HG03103 (cell line): ENCODE measurements at regions not wholly inside any gene's neighbourhood (a gene's known extent, or its start where the extent isn't known, plus 50 kb on each side); places are given as distances from the start of the nearest gene placed in this dataset.
"Not testable (repeated sequence)": the region's sequence is repeated elsewhere in the genome, so short reads cannot be mapped to it uniquely, and the experiment has no call there.

Experiments used
- ATAC-seq: cut with Tn5 transposase; IDR thresholded peaks from one replicate; pipeline ENCODE4 v1.9.1; 2021; ENCODE audit warnings: low read depth; ENCODE audit not compliant: unreplicated experiment

DNA sequence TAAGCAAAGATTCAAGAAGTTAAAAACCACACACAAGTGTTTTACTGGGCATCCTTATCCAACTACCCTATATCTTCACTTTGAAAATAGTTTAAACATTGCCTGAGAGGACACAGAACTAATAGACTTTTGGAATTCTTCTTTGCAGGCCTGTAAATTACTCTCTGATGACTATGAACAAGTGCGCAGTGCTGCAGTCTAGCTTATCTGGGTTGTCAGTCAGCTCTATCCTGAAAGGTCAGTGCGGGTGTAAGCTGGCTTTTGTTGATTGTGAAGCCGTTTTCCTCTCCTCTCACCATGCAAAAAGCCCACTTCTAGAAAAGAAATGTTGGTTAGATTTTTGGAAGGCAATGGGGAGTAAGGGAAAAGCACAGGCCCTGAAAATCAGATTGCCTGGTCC, 143.6 kb upstream of the ERV3-1 start:
- not testable (repeated sequence) for ATAC-seq

DNA sequence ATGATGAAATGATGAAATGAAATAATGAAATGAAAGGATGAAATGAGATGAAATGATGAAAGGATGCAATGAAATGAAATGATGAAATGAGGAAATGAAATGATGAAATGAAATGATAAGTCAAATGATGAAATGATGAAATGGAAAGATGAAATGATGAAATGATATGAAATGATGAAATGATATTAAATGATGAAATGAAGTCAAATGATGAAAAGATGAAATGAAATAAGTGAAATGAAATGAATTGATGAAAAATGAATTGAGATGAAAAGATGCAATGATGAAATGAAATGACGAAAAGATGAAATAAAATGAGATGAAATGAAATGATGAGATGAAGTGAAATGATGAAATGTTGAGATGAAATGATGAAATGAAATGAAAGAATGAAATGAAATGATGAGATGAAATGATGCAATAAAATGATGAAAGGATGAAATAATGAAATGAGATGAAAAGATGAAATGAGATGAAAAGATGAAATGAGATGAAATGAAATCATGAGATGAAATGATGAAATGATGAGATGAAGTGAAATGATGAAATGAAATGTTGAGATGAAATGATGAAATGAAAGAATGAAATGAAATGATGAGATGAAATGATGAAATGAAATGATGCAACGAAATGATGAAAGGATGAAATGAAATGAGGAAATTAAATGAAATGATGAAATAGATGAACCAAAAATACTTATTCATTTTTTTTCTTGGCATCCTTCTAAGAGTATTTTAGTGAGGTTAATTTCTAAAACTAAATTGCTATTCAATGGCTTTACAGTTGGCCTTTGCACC, 139.8 kb upstream of the ERV3-1 start:
- not testable (repeated sequence) for ATAC-seq

DNA sequence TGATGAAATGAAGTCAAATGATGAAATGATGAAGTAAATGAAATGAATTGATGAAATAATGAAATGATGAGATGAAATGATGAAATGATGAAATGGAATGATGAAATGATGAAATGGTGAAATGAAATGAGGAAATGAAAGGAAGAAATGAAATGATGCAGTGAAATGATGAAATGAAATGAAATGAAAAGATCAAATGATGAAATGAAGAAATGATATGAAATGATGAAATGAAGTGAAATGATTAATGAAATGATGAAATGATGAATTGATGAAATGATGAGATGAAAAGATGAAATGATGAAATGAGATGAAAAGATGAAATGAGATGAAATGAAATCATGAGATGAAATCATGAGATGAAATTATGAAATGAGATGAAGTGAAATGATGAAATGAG, 139.2 kb upstream of the ERV3-1 start:
- not testable (repeated sequence) for ATAC-seq

DNA sequence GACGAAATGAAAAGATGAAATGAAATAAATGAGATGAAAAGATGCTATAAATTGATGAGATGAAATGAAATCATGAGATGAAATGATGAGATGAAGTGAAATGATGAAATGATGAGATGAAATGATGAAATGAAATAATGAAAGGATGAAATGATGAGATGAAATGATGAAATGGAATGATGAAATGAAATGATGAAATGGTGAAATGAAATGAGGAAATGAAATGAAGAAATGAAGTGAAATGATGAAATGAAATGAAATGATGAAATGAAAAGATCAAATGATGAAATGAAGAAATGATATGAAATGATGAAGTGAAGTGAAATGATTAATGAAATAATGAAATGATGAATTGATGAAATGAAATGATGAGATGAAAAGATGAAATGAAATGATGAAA, 138.5 kb upstream of the ERV3-1 start:
- not testable (repeated sequence) for ATAC-seq

DNA sequence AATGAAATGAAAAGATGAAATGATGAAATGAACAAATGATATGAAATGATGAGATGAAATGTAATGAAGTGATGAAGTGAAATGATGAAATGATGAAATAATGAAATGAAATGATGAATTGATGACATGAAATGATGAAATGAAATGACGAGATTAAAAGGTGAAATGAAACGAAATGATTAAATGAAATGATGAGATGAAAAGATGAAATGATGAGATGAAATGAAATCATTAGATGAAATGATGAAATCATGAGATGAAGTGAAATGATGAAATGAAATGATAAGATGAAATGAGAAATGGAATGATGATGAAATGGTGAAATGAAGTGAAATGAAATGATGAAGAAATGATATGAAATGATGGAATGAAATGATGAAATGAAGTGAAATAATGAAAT, 138.1 kb upstream of the ERV3-1 start:
- not testable (repeated sequence) for ATAC-seq

DNA sequence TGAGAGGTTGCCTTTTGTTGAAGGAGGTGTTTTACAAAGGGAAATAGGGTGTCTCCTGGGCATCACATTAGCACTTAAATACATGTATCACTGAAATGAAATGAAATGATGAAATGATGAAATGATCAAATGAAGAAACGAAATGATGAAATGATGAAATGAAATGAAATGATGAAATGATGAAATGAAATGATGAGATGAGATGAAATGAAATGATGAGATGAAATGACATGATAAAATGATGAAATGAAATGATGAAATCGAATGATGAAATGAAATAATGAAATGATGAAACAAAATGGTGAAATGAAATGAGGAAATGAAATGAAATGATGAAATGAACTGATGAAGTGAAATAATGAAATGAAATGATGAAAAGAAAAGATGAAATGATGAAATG, 137.6 kb upstream of the ERV3-1 start:
- not testable (repeated sequence) for ATAC-seq

DNA sequence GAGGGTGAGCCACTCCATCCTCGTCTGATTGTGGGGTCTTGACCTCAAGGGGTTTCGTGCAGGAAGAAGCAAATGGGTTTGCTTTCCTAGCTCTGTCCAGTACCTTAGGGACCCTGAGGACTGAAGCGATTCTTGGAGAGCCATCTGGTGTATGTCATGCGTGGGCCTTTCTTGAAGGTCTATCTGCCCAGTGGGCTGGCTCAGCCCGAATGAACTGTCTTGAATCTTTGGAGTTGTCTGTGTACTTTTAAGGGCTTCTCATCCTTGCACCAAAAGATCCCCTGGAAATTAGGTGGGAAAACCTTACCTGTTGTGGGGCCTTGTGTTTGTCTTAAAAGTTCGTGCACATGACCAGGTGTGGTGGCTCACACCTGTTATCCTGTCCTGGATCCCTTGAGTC, 135.4 kb upstream of the ERV3-1 start:
- ATAC-seq: not testable (repeated sequence)

DNA sequence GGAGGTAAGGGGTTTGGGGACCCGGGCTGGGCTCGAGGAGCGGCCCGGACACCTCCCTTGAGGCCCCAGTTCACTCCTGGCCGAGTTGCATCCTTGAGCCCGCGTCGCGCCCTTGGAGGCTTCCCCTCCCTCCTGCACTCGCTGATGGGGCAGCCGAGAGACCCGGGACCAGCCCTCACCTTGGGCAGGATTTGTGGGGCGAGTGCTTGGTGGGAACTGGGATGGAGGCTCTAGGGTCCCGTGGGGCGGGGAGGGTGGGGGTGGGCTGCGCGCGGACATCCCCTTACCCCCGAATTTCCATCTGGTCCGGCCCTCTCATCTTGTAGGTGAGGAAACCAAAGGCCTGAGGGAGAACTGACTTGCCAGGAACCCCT, 134.9 kb upstream of the ERV3-1 start:
- not testable (repeated sequence) for ATAC-seq

DNA sequence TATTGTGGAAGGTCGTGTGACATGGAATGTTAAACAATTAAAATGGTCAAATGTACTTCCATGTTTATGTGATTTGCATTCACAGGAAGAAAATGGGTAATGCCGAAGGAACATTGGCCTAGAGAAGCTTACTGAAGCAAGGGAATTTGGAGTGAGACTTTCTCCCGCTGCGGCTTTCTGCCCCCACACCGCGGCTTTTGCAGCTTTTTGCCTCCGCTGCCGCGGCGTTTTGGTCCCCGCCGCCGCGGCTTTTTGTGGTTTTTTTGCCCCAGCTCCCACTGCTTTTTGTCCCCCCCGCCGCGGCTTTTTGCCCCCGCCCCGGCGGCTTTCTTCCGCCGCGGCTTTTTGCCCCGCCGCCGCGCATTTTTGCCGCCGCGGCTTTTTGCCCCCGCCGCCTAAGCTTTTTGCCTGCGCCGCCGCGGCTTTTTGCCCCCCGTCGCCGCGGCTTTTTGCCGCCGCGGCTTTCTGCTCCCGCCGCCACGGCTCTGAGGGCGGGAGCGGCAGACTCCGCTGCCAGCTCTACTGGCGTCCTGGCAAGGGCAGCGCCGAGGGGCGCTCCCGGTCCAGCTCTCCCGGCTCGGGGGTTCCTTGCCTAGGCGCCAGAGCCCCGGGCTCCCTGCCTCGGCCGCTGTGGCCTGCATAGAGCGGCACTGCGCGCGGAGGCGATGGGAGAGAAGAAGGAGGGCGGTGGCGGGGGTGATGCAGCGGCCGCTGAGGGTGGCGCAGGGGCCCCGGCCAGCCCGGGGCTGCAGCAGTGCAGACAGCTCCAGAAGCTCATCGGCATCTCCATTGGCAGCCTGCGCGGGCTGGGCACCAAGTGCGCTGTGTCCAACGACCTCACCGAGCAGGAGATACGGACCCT, 134.3 kb upstream of the ERV3-1 start:
- ATAC-seq: not testable (repeated sequence)

DNA sequence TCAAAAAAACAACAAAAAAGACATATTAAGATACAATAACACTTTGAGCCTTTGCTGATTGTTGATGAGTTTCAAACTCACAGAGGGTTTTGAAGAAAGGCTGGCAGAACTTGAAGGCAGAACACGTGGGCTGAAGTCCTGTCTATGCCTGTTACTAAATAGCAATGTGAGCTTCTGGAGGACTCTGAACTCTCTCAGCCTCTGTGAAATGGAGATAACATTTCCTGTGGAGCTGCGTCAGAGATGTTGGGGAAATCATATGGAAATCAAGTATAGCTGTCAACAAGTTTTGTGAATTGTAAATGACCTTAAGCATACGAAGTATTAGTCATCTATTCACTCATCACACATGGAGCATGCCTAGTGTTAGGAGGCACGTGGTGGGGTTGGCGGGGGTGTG, 130.4 kb upstream of the ERV3-1 start:
- ATAC-seq: not testable (repeated sequence)

DNA sequence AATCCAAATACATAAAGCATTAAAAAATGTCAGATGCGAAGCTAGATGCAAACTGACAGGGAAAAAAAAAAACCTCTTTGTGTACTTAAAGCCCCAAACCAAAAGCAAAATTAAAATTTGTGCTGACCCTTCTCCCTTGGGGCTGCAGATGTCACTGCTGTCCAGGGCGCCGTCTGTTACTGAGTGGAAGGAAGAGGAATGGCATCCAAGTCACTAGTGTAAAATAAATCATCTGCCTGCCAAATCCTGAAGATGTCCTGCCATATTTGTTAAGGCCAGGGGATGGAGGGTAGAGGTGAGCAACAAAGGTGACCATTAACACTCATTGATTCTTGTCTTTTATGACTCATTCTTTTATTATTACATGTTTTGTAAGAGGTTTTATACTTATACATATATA, 126.6 kb upstream of the ERV3-1 start:
- not testable (repeated sequence) for ATAC-seq

DNA sequence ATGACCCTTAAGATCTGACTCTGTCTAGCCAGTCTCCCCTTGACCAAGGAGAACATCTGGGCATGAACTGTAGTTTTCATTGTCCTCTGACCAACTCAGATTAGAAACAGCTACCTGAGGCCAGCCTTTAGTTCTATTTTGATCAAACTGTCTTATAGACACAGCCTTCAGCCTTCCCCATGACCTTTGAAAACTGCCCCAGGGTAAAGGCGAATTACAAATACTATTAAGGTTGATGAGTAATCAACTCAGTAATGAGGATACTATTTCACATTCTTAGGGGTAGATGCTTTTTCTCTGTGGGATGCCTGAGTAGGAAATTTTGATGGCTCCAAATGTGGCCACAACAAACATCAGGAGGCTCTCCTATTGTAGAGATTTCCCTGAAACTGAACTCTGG, 125.8 kb upstream of the ERV3-1 start:
- ATAC-seq: not testable (repeated sequence)

DNA sequence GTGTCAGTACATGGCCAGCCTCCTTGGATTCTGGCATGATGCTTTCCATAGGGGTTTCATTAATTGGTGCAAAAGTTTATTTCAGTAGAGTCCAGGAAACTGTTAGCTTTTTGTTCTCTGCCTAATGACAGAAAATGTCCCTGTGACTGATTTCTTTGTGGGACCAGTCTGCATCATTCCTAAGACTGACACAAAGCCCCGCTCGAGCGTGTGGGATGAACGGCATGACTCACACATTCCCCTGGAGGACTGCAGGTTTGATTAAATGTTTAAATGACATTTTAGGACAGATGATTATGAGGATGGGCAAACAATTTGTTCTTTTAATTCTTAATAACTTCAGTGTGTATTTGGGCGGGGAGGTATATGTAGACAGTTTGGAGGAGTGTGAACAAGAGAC, 120.9 kb upstream of the ERV3-1 start:
- not testable (repeated sequence) for ATAC-seq

DNA sequence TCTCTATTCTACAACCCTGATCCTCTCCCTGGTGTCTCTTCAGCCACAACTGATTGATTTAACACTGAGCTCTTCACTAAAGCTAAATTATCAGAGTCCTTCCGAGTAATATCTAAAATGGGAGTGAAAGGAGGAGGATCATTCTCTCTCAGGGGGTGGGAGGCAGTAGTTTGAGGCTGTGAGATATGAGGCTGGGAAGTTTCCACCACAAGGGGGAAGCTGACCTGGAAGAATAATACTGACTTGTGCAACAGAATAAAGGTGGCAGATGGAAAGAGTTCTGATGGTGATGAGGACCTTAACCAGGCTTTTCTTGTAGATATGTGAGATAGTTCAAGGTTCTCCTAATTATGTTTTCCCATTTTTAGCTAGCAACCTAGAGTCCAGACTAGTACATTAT, 118.1 kb upstream of the ERV3-1 start:
- not testable (repeated sequence) for ATAC-seq

DNA sequence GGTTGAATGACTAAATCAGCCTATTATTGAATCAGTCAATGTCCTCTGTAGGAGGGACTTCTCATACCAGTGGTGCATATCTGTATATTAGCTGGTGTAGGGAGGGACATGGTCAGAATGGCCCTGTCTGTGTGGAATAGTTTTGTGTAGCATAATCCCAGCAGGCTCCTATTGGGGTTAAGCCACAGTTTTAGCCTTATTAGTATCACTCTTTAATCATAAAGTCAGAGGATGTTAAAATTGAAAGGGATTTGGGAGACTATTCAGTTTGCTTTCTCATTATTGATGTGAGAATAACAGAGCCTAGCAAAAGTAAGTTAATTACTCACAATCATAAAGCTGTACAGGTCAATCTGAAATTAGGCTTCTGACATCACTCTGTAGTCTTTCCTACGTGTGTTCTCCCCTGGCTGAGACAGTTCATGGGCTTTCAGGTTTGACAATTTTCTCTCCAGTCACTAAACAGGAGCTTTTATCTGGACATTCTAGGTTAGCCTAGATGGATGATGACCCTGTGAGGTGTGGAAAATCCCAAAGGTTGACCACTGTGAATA, 99.2 kb upstream of the ERV3-1 start:
- not testable (repeated sequence) for ATAC-seq

DNA sequence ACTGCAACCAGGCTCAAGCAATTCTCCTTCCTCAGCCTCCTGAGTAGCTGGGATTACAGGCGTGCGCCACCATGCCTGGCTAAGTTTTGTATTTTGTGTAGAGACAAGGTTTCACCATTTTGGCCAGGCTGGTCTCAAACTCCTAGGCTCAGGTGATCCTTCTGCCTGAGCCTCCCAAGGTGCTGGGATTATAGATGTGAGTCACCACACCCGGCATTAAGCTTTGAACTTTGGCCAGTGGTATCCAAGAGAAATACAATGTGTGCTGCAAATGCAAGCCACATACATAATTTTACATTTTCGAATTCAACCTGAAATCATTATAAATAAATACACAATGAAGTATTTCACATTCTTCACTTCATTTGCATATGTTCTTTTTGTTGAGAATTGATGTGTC, 94.0 kb upstream of the ERV3-1 start:
- not testable (repeated sequence) for ATAC-seq

DNA sequence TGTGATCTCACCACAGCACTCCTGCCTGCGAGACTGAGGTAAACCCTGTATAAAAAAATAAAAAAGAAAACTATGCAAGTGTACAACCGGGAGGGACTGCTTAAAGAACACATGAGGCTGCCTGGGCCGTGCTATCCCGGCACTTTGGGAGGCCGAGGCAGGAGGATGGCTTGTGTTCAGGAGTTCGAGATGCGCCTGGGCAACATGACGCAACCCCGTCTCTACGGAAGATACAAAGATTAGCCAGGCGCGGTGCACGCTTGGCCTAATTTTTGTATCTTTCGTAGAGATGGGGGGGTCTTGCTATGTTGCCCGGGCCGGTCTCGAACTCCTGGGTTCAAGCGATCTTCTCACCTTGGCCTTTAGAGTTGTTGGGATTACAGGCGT, 75.2 kb upstream of the ERV3-1 start:
- not testable (repeated sequence) for ATAC-seq

DNA sequence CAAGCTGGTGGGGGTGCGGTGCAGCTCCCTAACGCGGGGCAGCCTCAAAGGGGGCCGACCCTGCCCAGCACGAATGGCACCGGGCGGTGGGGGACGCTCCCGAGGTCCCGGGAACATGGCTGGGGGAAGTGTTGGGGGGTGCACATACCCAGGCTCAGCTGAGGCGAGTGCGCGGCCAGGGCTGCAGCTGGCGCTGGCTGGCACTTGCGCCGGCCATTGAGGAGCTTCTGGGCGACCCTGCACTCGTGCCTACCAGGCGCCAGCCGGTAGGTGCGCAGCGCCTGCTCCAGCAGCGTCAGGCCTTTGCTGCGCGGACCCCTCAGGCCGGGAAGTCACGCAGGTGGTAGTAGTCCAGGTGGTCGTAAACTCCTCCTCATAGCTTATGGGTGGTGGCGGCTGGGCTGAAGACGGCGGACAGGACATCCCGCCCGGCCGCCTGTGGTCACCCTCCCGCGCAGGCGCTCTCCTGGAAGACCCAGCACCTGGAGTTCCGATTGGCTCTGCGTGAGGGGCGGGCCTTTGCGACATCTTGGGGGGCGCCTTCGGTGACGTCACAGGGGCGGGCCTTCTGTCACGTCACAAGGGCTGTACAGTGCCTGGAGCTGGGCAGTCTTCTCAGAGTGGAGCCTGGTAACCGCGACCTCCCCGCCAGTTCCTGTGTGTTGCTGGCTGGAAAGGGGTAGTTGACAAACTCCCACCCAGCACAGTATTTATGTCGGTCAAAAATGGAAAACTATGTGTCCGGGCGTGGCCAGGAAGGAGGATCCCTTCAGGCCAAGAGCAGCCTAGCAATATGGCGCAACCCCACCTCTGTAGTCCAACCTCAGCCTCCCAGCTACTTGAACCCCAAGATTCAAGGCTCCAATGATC, 74.5 kb upstream of the ERV3-1 start:
- peak; percentile 100 for ATAC-seq

DNA sequence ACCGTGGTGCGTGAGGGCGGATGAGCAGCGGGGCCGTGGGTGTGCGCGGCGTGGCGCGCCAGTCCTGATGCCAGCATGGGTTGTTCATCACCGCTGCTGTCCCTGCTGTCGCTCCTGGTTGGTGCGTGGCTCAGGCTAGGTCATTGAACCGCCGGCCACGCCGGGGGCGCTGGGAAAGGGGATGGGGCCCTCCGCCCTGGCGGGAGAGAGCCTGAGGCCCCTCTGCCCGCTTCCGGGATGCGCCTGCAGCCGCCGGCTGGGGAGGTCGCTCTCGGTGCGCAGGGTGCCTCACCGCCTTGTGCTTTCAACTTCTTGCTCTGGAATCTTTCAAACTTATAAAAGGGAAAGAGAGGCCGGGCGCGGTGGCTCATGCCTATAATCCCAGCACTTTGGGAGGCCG, 68.5 kb upstream of the ERV3-1 start:
- not testable (repeated sequence) for ATAC-seq

DNA sequence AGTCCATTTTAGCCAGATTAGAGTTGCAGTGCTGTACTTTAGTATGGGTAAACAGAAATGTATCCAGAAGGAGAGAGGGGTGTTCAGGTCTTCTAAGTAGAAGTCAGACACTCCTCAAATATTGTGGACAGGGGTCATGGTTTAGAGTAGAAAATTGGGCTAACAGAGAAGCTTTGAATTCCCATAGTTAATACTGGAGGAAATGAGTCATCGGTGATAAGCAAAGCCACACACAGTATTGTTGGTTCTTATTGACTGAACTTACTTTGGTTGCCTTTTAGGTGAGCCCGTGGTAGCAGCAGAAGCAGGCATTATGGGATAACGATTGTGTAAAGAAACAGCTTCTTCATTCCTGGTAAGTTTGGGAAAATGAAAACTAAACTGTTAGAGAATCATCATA, 66.7 kb upstream of the ERV3-1 start:
- ATAC-seq: not testable (repeated sequence)
